ENCODE measurements at regions not wholly inside any gene's neighbourhood (a gene's known extent, or its start where the extent isn't known, plus 50 kb on each side); places are given as distances from the start of the nearest gene placed in this dataset.

DNA sequence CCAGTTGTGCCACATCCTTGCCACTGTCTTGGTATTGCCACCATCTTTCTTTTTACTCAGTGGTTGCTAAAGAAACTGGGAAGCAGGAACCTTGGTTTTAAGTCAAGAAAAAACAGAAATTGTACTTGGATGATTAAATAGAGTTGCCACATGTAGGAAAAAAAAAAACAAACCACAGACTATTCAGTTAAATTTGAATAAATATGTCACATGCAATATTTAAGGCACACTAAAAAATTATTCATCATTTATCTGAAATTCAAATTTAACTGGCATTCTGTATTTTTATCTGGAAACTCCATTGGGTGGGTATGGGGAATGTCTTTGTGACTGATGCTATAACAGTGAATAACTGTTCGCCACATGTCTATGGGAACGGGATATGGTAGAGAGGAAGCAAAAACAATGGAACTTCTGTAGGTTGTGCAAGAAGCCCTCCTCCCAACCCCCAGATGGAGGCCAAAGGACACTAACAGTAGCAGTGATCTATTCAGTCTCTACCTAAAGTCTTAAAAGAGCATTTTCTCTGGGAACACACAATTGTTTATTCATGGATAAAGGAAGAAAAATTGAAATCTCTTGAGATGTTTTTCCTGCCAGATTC is 57.0 kb upstream of the PLAC8 start:
- no peak for DNase-seq (ENCODE audit: low read depth)

DNA sequence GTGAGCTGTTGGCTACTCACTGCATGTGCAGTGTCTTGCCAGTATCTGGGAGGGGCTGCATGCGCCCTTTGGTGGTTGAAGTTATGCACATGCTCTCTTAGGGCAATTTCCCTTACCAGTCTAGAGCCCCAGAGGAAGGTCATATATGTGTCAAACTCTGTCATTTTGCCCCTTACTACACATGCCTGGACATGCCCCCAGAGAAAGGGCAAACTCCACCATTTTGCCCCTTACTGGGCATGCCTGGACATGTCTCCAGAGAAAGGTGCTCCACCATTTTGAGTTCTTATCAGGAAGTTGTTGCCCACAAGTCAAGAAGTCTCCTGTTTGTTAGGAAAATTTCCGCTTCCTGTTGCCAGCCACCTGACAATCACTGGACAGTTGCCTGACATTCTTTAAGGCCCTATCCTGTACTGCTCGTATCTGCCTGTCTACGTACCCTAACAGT is 56.4 kb upstream of the PLAC8 start:
- DNase-seq (ENCODE audit: low read depth): no peak

Measured in stimulated activated CD8-positive, alpha-beta memory T cell treated with anti-CD3 and anti-CD28 coated beads, Interleukin-12 subunit alpha, Interleukin-12 subunit beta, amount 100 ng/mL, for 1 hour (primary cell).